ENCODE measurements at regions not wholly inside any gene's neighbourhood (a gene's known extent, or its start where the extent isn't known, plus 50 kb on each side); places are given as distances from the start of the nearest gene placed in this dataset.
"Not testable (repeated sequence)": the region's sequence is repeated elsewhere in the genome, so short reads cannot be mapped to it uniquely, and the experiment has no call there.

DNA sequence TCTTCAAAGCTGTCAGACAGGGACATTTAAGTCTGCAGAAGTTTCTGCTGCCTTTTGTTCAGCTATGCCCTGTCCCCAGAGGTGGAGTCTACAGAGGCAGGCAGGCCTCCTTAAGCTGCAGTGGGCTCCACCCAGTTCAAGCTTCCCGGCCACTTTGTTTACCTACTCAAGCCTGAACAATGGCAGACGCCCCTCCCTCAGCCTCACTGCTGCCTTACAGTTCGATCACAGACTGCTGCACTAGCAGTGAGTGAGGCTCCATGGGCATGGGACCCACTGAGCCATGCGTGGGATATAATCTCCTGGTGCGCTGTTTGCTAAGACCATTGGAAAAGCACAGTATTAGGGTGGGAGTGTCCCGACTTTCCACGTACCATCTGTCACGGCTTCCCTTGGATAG is 585.9 kb upstream of the HS3ST5 start:
- not testable (repeated sequence) for DNase-seq (ENCODE audit: low spot score)

DNA sequence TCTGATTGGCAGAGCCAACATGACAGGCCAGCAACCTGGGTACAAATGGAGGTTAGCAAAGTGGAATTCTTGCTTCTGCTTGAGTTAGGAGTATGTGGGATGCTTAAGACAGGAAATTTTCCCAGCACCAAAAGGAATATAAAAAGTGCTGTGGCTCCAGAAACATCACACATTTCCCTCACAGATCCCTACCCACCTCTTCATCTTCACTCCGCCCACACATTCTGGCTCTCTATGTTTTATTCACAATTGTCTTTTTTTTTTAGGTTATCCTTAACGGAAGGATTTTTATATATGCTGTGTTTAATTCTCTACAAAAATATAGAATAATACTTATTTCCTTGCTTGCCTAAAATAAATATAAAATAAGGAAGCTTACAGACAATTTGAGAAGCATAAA is 563.3 kb upstream of the HS3ST5 start:
- DNase-seq (ENCODE audit: low spot score), result no peak

DNA sequence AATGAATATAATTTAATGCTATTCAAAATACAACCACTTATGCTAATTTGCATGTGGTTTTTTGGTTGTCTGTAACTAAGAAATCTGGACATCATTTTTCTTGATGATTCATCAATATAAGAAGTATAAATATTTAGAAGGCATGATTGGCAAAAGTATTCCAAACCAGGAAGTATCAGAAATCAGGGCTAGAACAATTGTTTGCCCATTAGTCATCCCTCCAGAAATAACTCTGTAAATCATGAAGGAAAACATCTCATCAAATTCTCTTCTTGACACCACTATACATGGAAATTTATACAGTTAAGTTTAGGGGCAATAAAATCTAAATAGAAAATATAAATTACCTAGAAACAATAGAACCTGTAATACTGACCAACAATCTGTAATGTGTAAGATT is 554.7 kb upstream of the HS3ST5 start:
- DNase-seq (ENCODE audit: low spot score), result no peak

DNA sequence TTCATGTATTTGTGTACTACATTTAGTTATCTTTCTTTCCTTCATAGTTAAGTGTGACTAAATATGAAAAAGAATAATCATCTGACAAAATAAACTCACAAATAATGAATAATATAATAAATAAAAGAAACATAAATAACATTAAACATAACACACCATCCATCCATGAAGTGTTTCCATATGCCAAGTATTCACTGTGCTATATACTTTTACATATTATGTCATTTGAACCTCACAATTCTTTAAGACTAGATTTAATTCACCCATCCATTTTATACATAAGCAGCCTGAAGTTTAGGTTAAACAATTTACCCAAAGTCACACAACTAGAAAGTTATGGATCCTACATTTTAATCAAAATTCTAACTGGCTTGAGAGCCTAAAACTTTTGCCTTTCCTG is 549.4 kb upstream of the HS3ST5 start:
- no peak for DNase-seq (ENCODE audit: low spot score)

DNA sequence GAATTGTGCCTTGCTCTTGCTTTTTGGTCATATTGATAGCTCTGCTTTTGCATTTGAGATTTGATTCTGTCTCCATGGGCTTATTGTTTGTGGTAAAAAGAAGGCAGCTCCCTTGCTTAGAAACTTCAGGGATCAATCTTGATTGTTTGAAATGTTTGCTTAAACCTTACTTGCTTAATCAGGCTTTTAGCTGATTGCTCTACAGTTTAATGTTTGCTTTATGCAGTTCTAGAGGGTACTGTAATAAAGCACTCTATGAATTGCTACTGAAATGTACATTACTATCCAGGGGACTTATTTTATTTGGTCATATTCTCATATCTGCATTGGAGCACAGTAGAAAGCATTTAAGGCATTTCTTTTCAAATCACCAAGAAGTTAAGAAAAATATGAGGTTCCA is 545.4 kb upstream of the HS3ST5 start:
- DNase-seq (ENCODE audit: low spot score), result no peak

DNA sequence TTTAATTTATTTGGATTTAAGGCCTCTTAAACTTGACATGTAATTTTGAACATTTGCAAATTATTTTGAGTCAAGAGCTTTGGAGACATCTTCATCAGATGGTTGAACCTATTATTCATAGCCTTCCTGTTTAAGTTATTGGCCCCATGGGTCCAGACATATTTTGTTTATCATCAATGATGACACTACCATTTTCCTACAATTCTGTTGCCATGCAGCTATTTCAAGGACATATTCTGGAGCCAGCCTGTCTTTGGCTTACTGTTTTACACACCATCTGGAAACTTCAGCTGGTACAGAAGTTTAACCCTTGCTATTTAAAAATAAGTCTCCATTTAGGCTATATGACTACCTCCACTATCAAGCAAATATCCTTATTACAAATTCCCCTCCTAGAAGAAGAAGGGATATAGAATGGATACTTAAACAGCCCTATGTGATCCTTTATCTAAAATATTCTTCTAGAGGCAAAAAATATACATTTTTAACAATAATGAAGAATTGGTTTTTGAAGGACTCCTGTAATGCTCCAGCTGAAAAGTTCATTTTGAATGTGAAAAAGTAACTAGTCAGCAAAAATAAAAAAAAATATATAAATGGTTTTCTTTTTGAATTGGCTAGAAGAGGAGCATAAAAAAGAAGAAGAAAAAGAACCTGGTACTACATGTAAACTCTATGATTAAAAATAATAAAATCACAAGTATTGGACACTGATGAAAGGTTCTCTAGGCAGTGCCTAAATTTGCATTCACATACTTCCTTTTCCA is 544.0 kb upstream of the HS3ST5 start:
- no peak for DNase-seq (ENCODE audit: low spot score)

GRCh38 chr6:114879693-114880092 is 536.9 kb upstream of the HS3ST5 start:
- no peak for DNase-seq (ENCODE audit: low spot score)

DNA sequence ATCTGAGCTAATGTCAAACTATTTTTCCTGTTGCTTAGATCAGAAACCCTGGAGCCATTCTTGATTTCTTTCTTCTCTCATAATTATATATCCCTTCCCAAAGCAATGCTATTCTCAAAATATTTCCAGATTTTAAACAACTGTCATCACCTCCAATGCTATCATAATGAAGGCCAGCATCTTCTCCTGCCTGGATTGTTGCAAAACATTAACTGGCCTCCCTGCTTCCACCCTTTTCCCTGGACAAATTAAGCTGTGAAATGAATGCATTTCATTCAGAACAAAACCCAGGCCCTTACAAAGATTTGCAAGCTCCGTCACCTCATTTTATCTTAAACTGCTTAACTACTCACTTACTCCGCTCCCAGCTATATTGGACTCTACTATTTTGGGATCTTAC is 535.3 kb upstream of the HS3ST5 start:
- no peak for DNase-seq (ENCODE audit: low spot score)

DNA sequence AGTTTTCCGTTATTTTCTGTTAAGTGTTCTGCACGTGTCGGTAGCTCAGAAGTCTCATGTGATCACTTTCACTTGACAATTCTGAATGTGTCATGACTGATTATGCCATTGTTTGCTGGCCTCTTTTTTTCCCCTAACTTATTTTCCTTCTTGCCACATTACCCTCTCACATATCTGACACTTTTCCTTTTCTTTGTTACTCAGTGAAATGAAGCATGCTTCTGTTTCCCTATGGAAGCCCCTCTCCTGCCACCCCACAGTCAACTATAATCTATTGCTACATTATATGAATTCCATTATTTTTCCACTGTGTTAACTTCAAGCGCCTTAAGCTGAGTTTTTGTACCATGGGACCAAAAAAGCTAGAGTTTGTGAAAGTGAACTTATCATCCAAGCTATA is 531.6 kb upstream of the HS3ST5 start:
- no peak for DNase-seq (ENCODE audit: low spot score)

DNA sequence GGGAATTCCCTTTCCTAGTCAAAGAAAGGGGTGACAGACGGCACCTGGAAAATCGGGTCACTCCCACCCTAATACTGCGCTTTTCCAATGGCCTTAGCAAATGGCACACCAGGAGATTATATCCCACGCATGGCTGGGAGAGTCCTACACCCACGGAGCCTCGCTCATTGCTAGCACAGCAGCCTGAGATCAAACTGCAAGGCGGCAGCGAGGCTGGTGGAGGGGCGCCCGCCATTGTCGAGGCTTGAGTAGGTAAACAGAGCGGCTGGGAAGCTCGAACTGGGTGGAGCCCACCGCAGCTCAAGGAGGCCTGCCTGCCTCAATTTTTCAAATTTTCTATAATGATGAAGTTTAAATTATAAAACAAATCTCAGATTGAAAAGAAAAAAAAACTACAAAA is 522.7 kb upstream of the HS3ST5 start:
- DNase-seq (ENCODE audit: low spot score), result not testable (repeated sequence)

DNA sequence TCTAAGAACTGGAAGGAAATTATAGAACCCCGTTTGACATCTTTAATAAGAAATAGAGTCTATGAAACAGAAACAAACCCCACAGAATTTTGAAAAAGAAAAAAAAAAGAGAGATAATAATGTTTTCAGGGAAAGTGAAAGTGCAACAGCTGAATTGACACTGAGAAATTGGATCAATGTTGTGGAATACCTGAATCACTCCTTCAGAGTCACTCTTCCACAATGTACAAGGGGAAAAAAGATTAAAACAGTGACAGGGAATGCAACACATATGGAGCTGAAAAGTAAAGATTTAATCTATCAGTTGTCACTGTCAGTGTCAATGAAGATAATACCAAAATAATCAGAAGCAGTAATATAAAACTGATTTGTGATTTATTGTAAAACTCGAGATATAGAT is 520.8 kb upstream of the HS3ST5 start:
- DNase-seq (ENCODE audit: low spot score), result no peak

- peak; percentile 29 for DNase-seq (ENCODE audit: low spot score)
These were observed 520.0 kb upstream of the HS3ST5 start for GRCh38 chr6:114862819-114863218.

- no peak for DNase-seq (ENCODE audit: low spot score)
These were observed 519.2 kb upstream of the HS3ST5 start for GRCh38 chr6:114862064-114862463.

DNA sequence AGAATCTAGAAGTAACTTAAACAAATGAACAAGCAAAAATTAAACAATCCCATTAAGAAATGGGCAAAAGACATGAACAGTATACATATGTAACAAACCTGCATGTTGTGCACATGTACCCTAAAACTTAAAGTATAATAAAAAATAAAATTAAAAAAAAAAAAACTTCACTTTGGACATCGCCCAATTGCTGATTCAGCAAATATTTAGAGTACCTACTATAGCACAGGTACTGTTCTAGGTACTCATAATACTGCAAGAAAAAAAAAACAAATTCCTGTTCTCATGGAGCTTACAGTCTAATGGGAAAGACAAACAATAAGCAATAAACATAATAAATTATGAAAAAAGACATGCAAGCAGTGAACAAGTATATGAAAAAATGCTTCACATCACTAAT is 501.5 kb upstream of the HS3ST5 start:
- no peak for DNase-seq (ENCODE audit: low spot score)

DNA sequence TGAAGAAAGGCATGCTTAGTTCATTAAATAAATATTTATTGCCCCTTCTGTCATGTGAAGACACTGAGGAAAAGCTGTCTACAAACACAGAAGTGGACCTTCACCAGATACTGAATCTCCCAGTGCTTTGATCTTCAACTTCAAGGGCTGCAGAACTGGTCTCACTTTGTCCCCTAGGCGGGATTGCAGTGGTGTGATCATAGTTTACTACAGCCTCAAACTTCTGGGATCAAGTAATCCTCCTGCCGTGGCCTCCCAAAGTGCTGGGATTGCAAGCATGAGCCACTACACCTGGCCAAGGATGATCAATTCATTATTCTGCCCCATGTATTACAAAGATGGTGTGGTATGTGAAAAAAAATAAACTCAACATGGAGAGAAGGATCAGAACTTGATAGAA is 496.2 kb upstream of the HS3ST5 start:
- no peak for DNase-seq (ENCODE audit: low spot score)

- no peak for DNase-seq (ENCODE audit: low spot score)
These were observed 490.4 kb upstream of the HS3ST5 start for GRCh38 chr6:114833211-114833610.

DNA sequence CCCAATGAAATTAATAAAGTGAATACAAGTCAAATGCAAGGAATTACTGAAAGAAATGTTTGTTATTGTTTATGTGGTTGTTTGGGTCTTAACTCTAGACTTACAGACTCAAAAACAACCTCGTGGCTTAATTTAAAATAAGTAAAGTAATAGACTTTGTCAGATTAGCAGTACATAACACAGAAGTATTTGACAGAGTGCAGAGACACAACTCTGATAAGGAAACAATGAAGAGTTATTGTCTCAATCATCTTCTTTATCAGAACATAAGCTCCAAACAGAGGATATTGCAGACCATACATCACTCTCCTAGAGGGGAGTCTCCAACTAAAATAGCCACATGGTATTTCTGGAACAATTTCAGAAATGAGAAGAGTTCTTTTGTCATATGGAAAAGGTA is 487.7 kb upstream of the HS3ST5 start:
- no peak for DNase-seq (ENCODE audit: low spot score)

DNA sequence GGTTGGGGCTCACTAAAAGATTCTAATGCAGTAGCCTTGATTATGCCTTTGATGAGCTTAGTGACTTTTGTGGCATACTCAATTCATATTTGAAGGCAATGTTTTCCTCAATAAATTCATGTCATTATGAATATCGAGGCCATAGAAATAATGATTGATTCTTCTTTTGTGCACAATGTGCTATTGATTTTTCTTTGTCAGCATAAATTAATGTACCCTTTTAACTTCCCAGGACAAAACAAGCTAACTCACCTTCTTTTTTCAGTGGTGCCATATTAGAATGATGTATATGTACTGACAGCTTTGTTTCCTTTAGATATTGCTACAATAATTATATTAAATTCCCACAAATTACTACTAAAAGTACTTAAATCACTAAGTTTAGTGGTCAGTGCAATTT is 484.3 kb upstream of the HS3ST5 start:
- no peak for DNase-seq (ENCODE audit: low spot score)

GRCh38 chr6:114824409-114824808 is 481.6 kb upstream of the HS3ST5 start:
- DNase-seq (ENCODE audit: low spot score), result no peak

DNA sequence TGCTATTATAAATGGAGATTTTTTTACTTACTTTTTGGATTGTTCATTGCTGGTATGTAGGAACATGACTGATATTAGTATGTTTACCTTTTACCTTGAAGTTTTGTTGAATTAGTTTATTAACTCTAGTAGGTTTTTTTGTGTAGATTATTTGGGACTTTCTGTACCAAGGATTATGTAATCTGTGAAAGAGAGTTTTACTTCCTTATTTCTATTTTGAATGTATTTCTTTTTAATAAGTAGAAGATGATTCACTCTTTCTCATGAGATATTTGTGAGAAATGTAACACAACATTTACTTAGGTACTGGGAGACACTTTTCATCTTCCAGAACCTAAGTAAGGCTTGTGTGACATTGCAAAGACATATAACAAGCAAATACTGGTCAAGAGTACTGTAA is 473.9 kb upstream of the HS3ST5 start:
- DNase-seq (ENCODE audit: low spot score), result no peak

DNA sequence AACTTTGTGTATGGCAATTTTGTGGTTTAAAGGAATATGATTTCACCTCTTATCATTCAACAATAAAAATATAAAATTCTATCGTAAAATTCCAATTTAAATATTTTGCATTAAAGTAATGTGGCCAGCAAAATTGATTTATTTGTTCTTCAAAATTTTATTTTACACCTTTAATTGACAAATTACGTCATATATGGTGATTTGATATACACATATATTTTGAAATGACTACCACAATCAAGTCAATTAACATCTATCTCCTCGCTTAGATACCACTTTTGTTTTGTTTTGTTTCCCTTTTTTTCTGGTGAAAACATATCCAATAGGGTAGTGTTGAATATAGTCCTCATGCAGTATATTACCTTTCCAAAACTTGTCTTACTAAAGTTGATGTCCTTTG is 467.6 kb upstream of the HS3ST5 start:
- no peak for DNase-seq (ENCODE audit: low spot score)

DNA sequence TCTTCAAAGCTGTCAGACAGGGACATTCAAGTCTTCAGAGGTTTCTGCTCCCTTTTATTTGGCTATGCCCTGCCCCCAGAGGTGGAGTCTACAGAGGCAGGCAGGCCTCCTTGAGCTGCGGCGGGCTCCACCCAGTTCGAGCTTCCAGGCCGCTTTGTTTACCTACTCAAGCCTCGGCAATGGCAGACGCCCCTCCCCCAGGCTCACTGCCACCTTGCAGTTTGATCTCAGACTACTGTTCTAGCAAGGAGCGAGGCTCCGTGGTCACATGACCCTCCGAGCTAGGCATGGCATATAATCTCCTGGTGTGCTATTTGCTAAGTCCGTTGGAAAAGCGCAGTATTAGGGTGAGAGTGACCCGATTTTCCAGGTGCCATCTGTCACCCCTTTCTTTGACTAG is 462.6 kb upstream of the HS3ST5 start:
- DNase-seq (ENCODE audit: low spot score), result not testable (repeated sequence)

GRCh38 chr6:114796576-114796975 is 453.8 kb upstream of the HS3ST5 start:
- DNase-seq (ENCODE audit: low spot score), result no peak

- no peak for DNase-seq (ENCODE audit: low spot score)
These were observed 450.6 kb upstream of the HS3ST5 start for GRCh38 chr6:114793428-114793827.

Data from COLO829 (cell line).